SK-N-SH (cell line): ENCODE measurements at regions not wholly inside any gene's neighbourhood (a gene's known extent, or its start where the extent isn't known, plus 50 kb on each side); places are given as distances from the start of the nearest gene placed in this dataset.

Experiments
- CTCF ChIA-PET: fragments of 300-600, 350-600 bp; formaldehyde crosslinking; extraction: SDS; loops from one replicate; lab custom pipeline; 2021; lab: Yijun Ruan, JAX
- POLR2A ChIA-PET: fragments of 350-600 bp; sonication (Branson Sonifier 250); formaldehyde crosslinking; extraction: SDS; loops from one replicate; lab custom pipeline; 2020; ENCODE audit warnings: antibody characterized with exemption, inconsistent platforms; lab: Yijun Ruan, JAX
- DNase-seq: peaks from one replicate; pipeline ENCODE4 v3.0.0; 2012
- H2AFZ ChIP-seq: fragments of 200-600 bp; sonication (generic); 2 replicates; pipeline ENCODE4 v1.8.1; 2016; ENCODE audit warnings: antibody characterized with exemption, mild to moderate bottlenecking, low read depth
- H3F3A ChIP-seq: fragments of 200-600 bp; sonication (generic); replicated peaks from 2 replicates; pipeline ENCODE3; 2016; ENCODE audit warnings: antibody characterized with exemption, mild to moderate bottlenecking; ENCODE audit not compliant: insufficient read depth
- H3K27ac ChIP-seq, 2 experiments: fragments of 200-500 bp in 1 of 2; fragments of 200-600 bp in 1 of 2; sonication (Bioruptor generic) in 1 of 2; sonication (generic), shearing (Covaris generic) in 1 of 2; 2 replicates each; pipeline versions ENCODE4 v1.5.1 to v1.6.1; 2014 to 2016; ENCODE audit warnings: low read depth in 2 of 2, inconsistent platforms in 1 of 2, low read length in 1 of 2, mild to moderate bottlenecking in 1 of 2, mixed read lengths in 1 of 2
- H3K27me3 ChIP-seq: fragments of 200-600 bp; sonication (generic), shearing (Covaris generic); 2 replicates; pipeline ENCODE4 v1.6.1; 2016; ENCODE audit warnings: mixed run types; ENCODE audit not compliant: insufficient read depth
- H3K36me3 ChIP-seq, 2 experiments: fragments of 200-500 bp in 1 of 2; fragments of 200-600 bp in 1 of 2; sonication (Bioruptor generic) in 1 of 2; sonication (generic) in 1 of 2; replicated peaks in 1 of 2; 2 replicates each; pipeline versions ENCODE3 to v1.5.1; 2014 to 2016; ENCODE audit warnings: low read length in 1 of 2, mild to moderate bottlenecking in 1 of 2; ENCODE audit not compliant: insufficient read depth in 2 of 2, control insufficient read depth in 1 of 2
- H3K4me1 ChIP-seq, 2 experiments: fragments of 200-500 bp in 1 of 2; fragments of 200-600 bp in 1 of 2; sonication (Bioruptor generic) in 1 of 2; sonication (generic), shearing (Covaris generic) in 1 of 2; 2 replicates each; pipeline versions ENCODE4 v1.5.1 to v1.6.1; 2014 to 2016; ENCODE audit warnings: low read depth in 1 of 2, low read length in 1 of 2, mixed run types in 1 of 2; ENCODE audit not compliant: insufficient read depth in 2 of 2, control insufficient read depth in 1 of 2
- H3K4me2 ChIP-seq: fragments of 200-600 bp; sonication (generic), shearing (Covaris generic); 2 replicates; pipeline ENCODE4 v1.6.1; 2017; ENCODE audit warnings: mixed run types
- H3K4me3 ChIP-seq, 2 experiments: fragments of 200-500 bp in 1 of 2; fragments of 200-600 bp in 1 of 2; sonication (Bioruptor generic) in 1 of 2; sonication (generic), shearing (Covaris generic) in 1 of 2; 2 replicates each; pipeline versions ENCODE4 v1.5.1 to v1.8.1; 2014 to 2016; ENCODE audit warnings: low read depth in 2 of 2, inconsistent platforms in 1 of 2, low read length in 1 of 2, mild to moderate bottlenecking in 1 of 2, mixed read lengths in 1 of 2, moderate library complexity in 1 of 2
- H3K79me2 ChIP-seq: fragments of 200-600 bp; sonication (generic); 2 replicates; pipeline ENCODE4 v1.8.1; 2017; ENCODE audit warnings: mild to moderate bottlenecking; ENCODE audit not compliant: insufficient read depth
- H3K9ac ChIP-seq: fragments of 200-600 bp; sonication (generic); 2 replicates; pipeline ENCODE4 v1.6.1; 2017; ENCODE audit warnings: mixed run types
- H3K9me2 ChIP-seq: fragments of 200-600 bp; sonication (generic); 2 replicates; pipeline ENCODE4 v1.6.1; 2017; ENCODE audit warnings: mixed run types
- H3K9me3 ChIP-seq: fragments of 200-600 bp; sonication (generic); 2 replicates; pipeline ENCODE4 v1.6.1; 2017; ENCODE audit warnings: mixed run types, mild to moderate bottlenecking, moderate library complexity
- H4K20me1 ChIP-seq: fragments of 200-600 bp; sonication (generic); 2 replicates; pipeline ENCODE4 v1.6.1; 2017; ENCODE audit warnings: mild to moderate bottlenecking, mixed run types; ENCODE audit not compliant: insufficient read depth
- CHD2 ChIP-seq: fragments of 150-350 bp; IDR thresholded peaks from 2 replicates; pipeline ENCODE4 v1.6.1; 2018; ENCODE audit warnings: low read length; ENCODE audit not compliant: partially characterized antibody
- FOXJ3 ChIP-seq: sonication (generic); formaldehyde crosslinking; IDR thresholded peaks from 2 replicates; pipeline ENCODE4 v1.5.1; 2020; ENCODE audit warnings: mild to moderate bottlenecking, missing genetic modification reagents
- GATA2 ChIP-seq: sonication (generic); formaldehyde crosslinking; IDR thresholded peaks from 2 replicates; pipeline ENCODE4 v1.5.0; 2020; ENCODE audit warnings: mild to moderate bottlenecking, missing genetic modification reagents
- MEF2A ChIP-seq: IDR thresholded peaks from 2 replicates; pipeline ENCODE4 v1.4.0; 2012; ENCODE audit warnings: low read depth, borderline replicate concordance
- NFIC ChIP-seq: IDR thresholded peaks from 2 replicates; pipeline ENCODE4 v1.4.0; 2012; ENCODE audit warnings: borderline replicate concordance
- RAD21 ChIP-seq: IDR thresholded peaks from 2 replicates; pipeline ENCODE4 v1.6.1; 2012; ENCODE audit warnings: mild to moderate bottlenecking, low read length
- RXRA ChIP-seq: IDR thresholded peaks from 2 replicates; pipeline ENCODE4 v1.4.0; 2012; ENCODE audit warnings: low read depth, mild to moderate bottlenecking, borderline replicate concordance
- SIN3A ChIP-seq: IDR thresholded peaks from 2 replicates; pipeline ENCODE4 v1.6.1; 2012; ENCODE audit warnings: low read depth, mild to moderate bottlenecking, low read length, moderate library complexity, borderline replicate concordance
- SMC3 ChIP-seq: IDR thresholded peaks from 2 replicates; pipeline ENCODE4 v1.6.1; 2012; ENCODE audit warnings: low read depth, low read length, improper control_type of control experiment
- TCF12 ChIP-seq: IDR thresholded peaks from 2 replicates; pipeline ENCODE4 v1.4.0; 2012
- TEAD4 ChIP-seq: IDR thresholded peaks from 2 replicates; pipeline ENCODE4 v1.4.0; 2012; ENCODE audit warnings: mild to moderate bottlenecking, borderline replicate concordance; ENCODE audit not compliant: insufficient read depth
- WGBS: methylation state at CpG from one replicate; pipeline ENCODE4 v1.1.6; 2017; ENCODE audit warnings: low lambda C conversion rate; 5-methylcytosine and 5-hydroxymethylcytosine counted together
- TF ChIP-seq, protein P1 (sequence below): IDR thresholded peaks from 2 replicates; pipeline ENCODE4 v1.4.0; 2012; ENCODE audit warnings: low read depth
- TF ChIP-seq, protein P2 (sequence below): fragments of 200-600 bp; sonication (generic); IDR thresholded peaks from 2 replicates; pipeline ENCODE4 v1.6.1; 2017; ENCODE audit warnings: antibody characterized with exemption, mild to moderate bottlenecking, moderate library complexity
- TF ChIP-seq, protein P3 (sequence below): fragments of 150-350 bp; IDR thresholded peaks from 2 replicates; pipeline ENCODE4 v1.6.1; 2016; ENCODE audit warnings: mild to moderate bottlenecking, low read depth, low read length
- TF ChIP-seq, protein P4 (sequence below): IDR thresholded peaks from 2 replicates; pipeline ENCODE4 v1.4.0; 2012; ENCODE audit warnings: low read depth, borderline replicate concordance

DNA sequence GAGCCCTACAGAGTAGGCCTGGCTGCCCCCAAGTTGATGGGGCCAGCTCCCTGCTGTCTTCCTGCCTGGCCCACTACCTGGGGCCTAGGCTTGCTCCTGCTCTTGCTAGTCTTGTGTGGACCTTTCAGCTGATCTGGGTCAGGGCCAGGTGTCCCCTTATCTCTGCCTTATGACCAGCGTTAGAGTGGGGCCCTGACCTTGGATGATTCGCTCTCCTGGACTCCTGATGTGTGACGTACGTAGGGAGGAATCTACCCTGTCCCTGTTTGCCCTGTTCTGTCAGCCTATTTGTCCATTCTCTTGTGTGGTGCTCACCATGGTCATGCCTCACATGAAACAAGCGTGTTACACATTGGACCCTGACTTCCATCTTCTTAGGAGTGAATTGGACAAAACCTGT, 571.8 kb downstream of the QKI start:
- no peak for DNase-seq
- CTCF ChIA-PET = no interaction called here
- WGBS = 37% methylated on average over 5 of the region's 5 CpGs

DNA sequence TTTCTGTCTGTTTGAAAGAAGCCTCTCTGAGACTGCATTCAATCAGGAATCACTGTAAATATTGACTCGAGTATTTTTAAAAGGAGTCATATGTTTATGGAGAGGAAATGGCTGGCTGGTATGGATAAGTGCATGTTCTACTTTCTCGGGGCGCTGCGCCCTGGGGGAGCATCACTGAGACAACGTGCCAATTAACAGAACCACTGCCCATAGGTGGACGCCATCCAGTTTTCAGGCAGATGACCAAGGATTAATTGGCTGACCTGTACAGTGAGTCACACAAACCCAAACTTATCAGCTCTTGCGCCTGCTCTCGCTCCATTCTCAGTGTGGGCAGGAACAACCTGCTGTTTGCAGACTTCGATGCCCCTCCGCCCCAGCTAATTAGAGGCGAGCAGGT, 571.2 kb downstream of the QKI start:
- no peak overlapping the region for H3K4me3 ChIP-seq
- no peak overlapping the region for H3K9ac ChIP-seq
- H3K27me3 ChIP-seq = no peaks in the 10 kb centered on the region
- POLR2A ChIA-PET = no interaction called here
- H3K4me2 ChIP-seq = no peak overlapping the region
- no peak for DNase-seq
- H3K4me1 ChIP-seq = peaks cover 0 to 8% of the 10 kb centered on the region in 2 experiments; a peak in 1 of 4 replicates
- CTCF ChIA-PET = no interaction called here
- no peaks in the 10 kb centered on the region for H3K79me2 ChIP-seq
- H2AFZ ChIP-seq = no peak overlapping the region
- no peaks in the 10 kb centered on the region for H4K20me1 ChIP-seq
- no peaks in the 10 kb centered on the region for H3K36me3 ChIP-seq
- H3K27ac ChIP-seq = no peak overlapping the region; a peak in 1 of 4 replicates
- 43% methylated on average over 11 of the region's 11 CpGs for WGBS
- no peaks in the 10 kb centered on the region for H3K9me2 ChIP-seq
- TF ChIP-seq, protein P1, sequence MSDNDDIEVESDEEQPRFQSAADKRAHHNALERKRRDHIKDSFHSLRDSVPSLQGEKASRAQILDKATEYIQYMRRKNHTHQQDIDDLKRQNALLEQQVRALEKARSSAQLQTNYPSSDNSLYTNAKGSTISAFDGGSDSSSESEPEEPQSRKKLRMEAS = no peak
- TF ChIP-seq SMC3 (no peak), GATA2 (CRISPR knock-in tag) (no peak), FOXJ3 (CRISPR knock-in tag) (no peak), TCF12 (no peak), NFIC (no peak), RXRA (no peak), CHD2 (no peak), RAD21 (no peak), MEF2A (no peak)
- TF ChIP-seq, protein P2, sequence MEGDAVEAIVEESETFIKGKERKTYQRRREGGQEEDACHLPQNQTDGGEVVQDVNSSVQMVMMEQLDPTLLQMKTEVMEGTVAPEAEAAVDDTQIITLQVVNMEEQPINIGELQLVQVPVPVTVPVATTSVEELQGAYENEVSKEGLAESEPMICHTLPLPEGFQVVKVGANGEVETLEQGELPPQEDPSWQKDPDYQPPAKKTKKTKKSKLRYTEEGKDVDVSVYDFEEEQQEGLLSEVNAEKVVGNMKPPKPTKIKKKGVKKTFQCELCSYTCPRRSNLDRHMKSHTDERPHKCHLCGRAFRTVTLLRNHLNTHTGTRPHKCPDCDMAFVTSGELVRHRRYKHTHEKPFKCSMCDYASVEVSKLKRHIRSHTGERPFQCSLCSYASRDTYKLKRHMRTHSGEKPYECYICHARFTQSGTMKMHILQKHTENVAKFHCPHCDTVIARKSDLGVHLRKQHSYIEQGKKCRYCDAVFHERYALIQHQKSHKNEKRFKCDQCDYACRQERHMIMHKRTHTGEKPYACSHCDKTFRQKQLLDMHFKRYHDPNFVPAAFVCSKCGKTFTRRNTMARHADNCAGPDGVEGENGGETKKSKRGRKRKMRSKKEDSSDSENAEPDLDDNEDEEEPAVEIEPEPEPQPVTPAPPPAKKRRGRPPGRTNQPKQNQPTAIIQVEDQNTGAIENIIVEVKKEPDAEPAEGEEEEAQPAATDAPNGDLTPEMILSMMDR = no peak
- TF ChIP-seq, all 33 proteins: peak for 0
- no peaks in the 10 kb centered on the region for H3F3A ChIP-seq
- no peaks in the 10 kb centered on the region for H3K9me3 ChIP-seq

More for the DNA sequence above, 571.8 kb downstream of the QKI start:
- H3K4me1 ChIP-seq = peaks cover 0 to 8% of the 10 kb centered on the region in 2 experiments; a peak in 1 of 4 replicates
- H3K9me3 ChIP-seq = no peaks in the 10 kb centered on the region
- H3K9ac ChIP-seq = no peak overlapping the region
- no peaks in the 10 kb centered on the region for H3K27me3 ChIP-seq
- H3F3A ChIP-seq = no peaks in the 10 kb centered on the region
- H3K9me2 ChIP-seq = no peaks in the 10 kb centered on the region
- no peaks in the 10 kb centered on the region for H3K36me3 ChIP-seq
- POLR2A ChIA-PET = no interaction called here
- no peak overlapping the region for H2AFZ ChIP-seq
- no peaks in the 10 kb centered on the region for H4K20me1 ChIP-seq
- TF ChIP-seq, protein P3, sequence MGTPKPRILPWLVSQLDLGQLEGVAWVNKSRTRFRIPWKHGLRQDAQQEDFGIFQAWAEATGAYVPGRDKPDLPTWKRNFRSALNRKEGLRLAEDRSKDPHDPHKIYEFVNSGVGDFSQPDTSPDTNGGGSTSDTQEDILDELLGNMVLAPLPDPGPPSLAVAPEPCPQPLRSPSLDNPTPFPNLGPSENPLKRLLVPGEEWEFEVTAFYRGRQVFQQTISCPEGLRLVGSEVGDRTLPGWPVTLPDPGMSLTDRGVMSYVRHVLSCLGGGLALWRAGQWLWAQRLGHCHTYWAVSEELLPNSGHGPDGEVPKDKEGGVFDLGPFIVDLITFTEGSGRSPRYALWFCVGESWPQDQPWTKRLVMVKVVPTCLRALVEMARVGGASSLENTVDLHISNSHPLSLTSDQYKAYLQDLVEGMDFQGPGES = no peak
- TF ChIP-seq TEAD4 = no peak
- no peak for TF ChIP-seq SIN3A
- TF ChIP-seq, protein P4, sequence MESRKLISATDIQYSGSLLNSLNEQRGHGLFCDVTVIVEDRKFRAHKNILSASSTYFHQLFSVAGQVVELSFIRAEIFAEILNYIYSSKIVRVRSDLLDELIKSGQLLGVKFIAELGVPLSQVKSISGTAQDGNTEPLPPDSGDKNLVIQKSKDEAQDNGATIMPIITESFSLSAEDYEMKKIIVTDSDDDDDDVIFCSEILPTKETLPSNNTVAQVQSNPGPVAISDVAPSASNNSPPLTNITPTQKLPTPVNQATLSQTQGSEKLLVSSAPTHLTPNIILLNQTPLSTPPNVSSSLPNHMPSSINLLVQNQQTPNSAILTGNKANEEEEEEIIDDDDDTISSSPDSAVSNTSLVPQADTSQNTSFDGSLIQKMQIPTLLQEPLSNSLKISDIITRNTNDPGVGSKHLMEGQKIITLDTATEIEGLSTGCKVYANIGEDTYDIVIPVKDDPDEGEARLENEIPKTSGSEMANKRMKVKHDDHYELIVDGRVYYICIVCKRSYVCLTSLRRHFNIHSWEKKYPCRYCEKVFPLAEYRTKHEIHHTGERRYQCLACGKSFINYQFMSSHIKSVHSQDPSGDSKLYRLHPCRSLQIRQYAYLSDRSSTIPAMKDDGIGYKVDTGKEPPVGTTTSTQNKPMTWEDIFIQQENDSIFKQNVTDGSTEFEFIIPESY = no peak
- no peak overlapping the region for H3K4me2 ChIP-seq
- H3K27ac ChIP-seq = no peak overlapping the region; a peak in 1 of 4 replicates
- H3K4me3 ChIP-seq = no peak overlapping the region
- no peaks in the 10 kb centered on the region for H3K79me2 ChIP-seq
